Heart left ventricle (tissue), 16 donors: ENCODE measurements at regions not wholly inside any gene's neighbourhood (a gene's known extent, or its start where the extent isn't known, plus 50 kb on each side); places are given as distances from the start of the nearest gene placed in this dataset.

Experiments used
- ATAC-seq, 4 donors: fragments of 200-7000 bp; cut with Tn5 transposase; one replicate each; pipeline ENCODE4 v1.9.1; 2020 to 2022; ENCODE audit warnings: moderate library complexity in 4 of 4, mild to moderate bottlenecking in 3 of 4, moderate number of reproducible peaks in 1 of 4
- DNase-seq, 5 donors: peaks; one replicate each; pipeline ENCODE4 v3.0.0-alpha.2; 2020
- H3K27ac ChIP-seq, 12 donors: fragments of 200-600 bp; sonication (generic) in 4 of 12; one replicate each; pipeline versions ENCODE4 v1.5.0 to v1.8.0; 2016 to 2022; ENCODE audit warnings: mild to moderate bottlenecking in 2 of 12
- H3K27me3 ChIP-seq, 9 donors: fragments of 200-600 bp; sonication (generic) in 2 of 9; one replicate each; pipeline versions ENCODE4 v1.5.1 to v1.8.0; 2016 to 2022; ENCODE audit warnings: mild to moderate bottlenecking in 3 of 9
- H3K36me3 ChIP-seq, 9 donors: fragments of 200-600 bp; sonication (generic) in 2 of 9; one replicate each; pipeline versions ENCODE4 v1.5.0 to v1.8.0; 2018 to 2022; ENCODE audit warnings: mild to moderate bottlenecking in 2 of 9
- H3K4me1 ChIP-seq, 12 donors: fragments of 200-600 bp; sonication (generic) in 4 of 12; one replicate each; pipeline versions ENCODE4 v1.5.0 to v1.8.0; 2016 to 2022; ENCODE audit warnings: mild to moderate bottlenecking in 3 of 12
- H3K4me3 ChIP-seq, 12 donors: fragments of 200-600 bp; sonication (generic) in 4 of 12; one replicate each; pipeline versions ENCODE4 v1.5.0 to v1.8.0; 2017 to 2022; ENCODE audit warnings: mild to moderate bottlenecking in 9 of 12, moderate library complexity in 4 of 12
- H3K9me3 ChIP-seq, 12 donors: fragments of 200-600 bp; sonication (generic) in 4 of 12; one replicate each; pipeline versions ENCODE4 v1.5.0 to v1.8.0; 2016 to 2022; ENCODE audit warnings: mild to moderate bottlenecking in 1 of 12
- CTCF ChIP-seq, 12 donors: fragments of 200-600 bp; sonication (generic) in 4 of 12; IDR thresholded peaks; one replicate each; pipeline versions ENCODE4 v1.5.0 to v1.8.0; 2018 to 2022; ENCODE audit warnings: antibody characterized with exemption in 12 of 12, mild to moderate bottlenecking in 5 of 12
- POLR2A ChIP-seq, 2 donors: fragments of 450-650 bp; IDR thresholded peaks; one replicate each; pipeline ENCODE4 v1.6.1; 2017; ENCODE audit warnings: antibody characterized with exemption in 2 of 2, mild to moderate bottlenecking in 2 of 2, moderate library complexity in 2 of 2
- WGBS, 4 donors: extraction: QIAGEN DNeasy Blood & Tissue Kit in 2 of 4; methylation state at CpG; one replicate each; pipeline versions ENCODE4 v1.1.5 to v1.1.7; 2013 to 2018; 5-methylcytosine and 5-hydroxymethylcytosine counted together
- intact Hi-C, 10 donors: fragments of 100-400 bp; cut with DNase I; formaldehyde crosslinking; loops; one replicate each; pipeline versions ENCODE4 v1.11.1 to v1.14.2; 2022
- donor health status: ischemic (EF 13 %, LVEDD 7.1; RV severe dilation, severe dysfunction).
- donor health status: healthy with polysubstance abuse.
- donor health status: DM: no; HTN: yes; CAD: no.
- donor health status: DM: no; HTN: no; CAD: no.
- donor health status: ischemic (EF 25% LVEDD 6.9; RV normal size, moderate dysfunction).
- donor health status: ischemic (EF 25% LVEDD 5.7; RV mildly dilated, moderate dysfunction).
- donor health status: healthy.
- donor health status: DM: yes; HTN: yes; CAD: no.
- donor health status: ischemic (EF 35%, LVEDD 5.7; RV mildly dilated, moderate dysfunction).
- donor health status: nonischemic (EF 11% LVEDD 7.7; RV severe dilation, severe dysfunction).
- donor health status: DM: yes; HTN: yes; CAD: no.
- donor health status: PGD.
- donor health status: ischemic (EF 29% LVEDD 5.4; RV normal size, mild dysfunction).
- donor health status: nonischemic (EF 23%, LVEDD 6.1; RV moderate dilation, normal function).

DNA sequence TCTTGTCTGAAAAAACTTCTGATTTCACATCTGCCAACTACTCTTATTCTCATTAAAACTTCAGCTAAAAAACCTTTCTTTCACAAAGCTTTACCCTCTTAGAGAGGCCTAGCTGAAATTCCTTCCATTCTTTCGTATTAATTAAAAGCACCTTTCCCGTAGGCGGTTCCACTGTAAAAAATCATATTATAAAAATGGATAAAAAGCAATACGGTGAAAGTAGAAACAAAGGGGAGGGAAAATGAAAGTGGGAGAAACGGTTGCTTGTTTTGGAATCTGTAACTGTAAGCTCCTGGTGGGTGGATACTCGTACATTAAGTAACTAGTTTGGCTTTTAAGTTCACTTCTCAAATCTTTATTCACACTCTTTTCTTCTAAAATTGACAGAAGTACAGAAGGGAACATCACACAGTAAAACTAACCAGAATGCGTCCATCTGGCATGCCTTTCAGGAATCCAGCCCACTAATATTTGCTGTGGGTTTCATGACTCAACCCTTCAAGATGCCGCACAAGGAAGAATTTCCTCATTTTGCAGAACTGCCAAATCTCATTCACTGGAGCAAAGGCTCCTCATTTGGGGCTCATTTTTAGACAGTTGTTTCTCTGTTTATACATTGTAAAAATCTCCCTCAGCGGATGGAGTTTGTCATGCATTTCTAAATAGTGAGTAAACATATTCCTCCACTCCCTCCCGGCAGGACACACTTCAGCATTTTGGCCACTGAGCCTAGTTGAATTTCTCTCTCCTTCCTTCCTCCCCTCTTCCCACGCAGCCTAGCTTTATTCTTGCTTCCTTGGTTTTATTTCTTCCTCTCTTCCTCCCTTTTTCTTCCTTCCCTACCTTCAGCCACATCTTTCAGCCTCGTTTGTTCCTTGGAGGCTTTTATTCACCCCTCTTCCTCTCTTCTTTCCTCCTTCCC is 419.5 kb upstream of the NAALADL2 start:
- H3K4me3 ChIP-seq, result peak overlapping the region; percentile 65 to 84 (median 74)
- peak in 2 of 4 donors; percentile 12 to 34 for ATAC-seq
- 40 to 53% (median 44%) methylated on average over 12 of the region's 12 CpGs for WGBS, 4 donors
- intact Hi-C loops, result loop anchor here in 3 of 10 donors (5.0 to 10.0 kb wide), 3 partner anchors 178 to 1042 kb away; partner anchors contain the start of gene NLGN1 (in 1 of the 3)
- TF ChIP-seq POLR2A (IDR thresholded peaks at IDR 0.05) (no peak), CTCF (IDR thresholded peaks at IDR 0.05) (no peak)
- H3K4me1 ChIP-seq, result peaks cover 0 to 26% (median 9%) of the 10 kb centered on the region in 12 donors
- no peaks in the 10 kb centered on the region for H3K27me3 ChIP-seq
- H3K27ac ChIP-seq, result peak overlapping the region; percentile 88 to 98 (median 96)
- H3K36me3 ChIP-seq, result no peaks in the 10 kb centered on the region
- peak in 3 of 5 donors; percentile 20 to 31 (median 24) for DNase-seq
- H3K9me3 ChIP-seq, result no peaks in the 10 kb centered on the region

- WGBS, 4 donors, result 1 to 3% (median 2%) methylated on average over 8 of the region's 8 CpGs
- intact Hi-C loops, result loop anchor here in 2 of 10 donors (5.0 to 10.0 kb wide), 3 partner anchors 177 to 1043 kb away; partner anchors contain the start of gene NLGN1 (in 1 of the 2)
- no peaks in the 10 kb centered on the region for H3K9me3 ChIP-seq
- DNase-seq (peak in 1 of 5 donors; percentile 21), ATAC-seq (no peak)
- peaks cover 0 to 29% (median 9%) of the 10 kb centered on the region in 12 donors for H3K4me1 ChIP-seq
- no peaks in the 10 kb centered on the region for H3K27me3 ChIP-seq
- peak overlapping the region; percentile 88 to 98 (median 96) for H3K27ac ChIP-seq
- peak overlapping the region; percentile 65 to 84 (median 74) for H3K4me3 ChIP-seq
- no peak for TF ChIP-seq POLR2A (IDR thresholded peaks at IDR 0.05)
- TF ChIP-seq CTCF (IDR thresholded peaks at IDR 0.05), result no peak
- no peaks in the 10 kb centered on the region for H3K36me3 ChIP-seq
These were observed 418.9 kb upstream of the NAALADL2 start for GRCh38 chr3:174440253-174440701.

DNA sequence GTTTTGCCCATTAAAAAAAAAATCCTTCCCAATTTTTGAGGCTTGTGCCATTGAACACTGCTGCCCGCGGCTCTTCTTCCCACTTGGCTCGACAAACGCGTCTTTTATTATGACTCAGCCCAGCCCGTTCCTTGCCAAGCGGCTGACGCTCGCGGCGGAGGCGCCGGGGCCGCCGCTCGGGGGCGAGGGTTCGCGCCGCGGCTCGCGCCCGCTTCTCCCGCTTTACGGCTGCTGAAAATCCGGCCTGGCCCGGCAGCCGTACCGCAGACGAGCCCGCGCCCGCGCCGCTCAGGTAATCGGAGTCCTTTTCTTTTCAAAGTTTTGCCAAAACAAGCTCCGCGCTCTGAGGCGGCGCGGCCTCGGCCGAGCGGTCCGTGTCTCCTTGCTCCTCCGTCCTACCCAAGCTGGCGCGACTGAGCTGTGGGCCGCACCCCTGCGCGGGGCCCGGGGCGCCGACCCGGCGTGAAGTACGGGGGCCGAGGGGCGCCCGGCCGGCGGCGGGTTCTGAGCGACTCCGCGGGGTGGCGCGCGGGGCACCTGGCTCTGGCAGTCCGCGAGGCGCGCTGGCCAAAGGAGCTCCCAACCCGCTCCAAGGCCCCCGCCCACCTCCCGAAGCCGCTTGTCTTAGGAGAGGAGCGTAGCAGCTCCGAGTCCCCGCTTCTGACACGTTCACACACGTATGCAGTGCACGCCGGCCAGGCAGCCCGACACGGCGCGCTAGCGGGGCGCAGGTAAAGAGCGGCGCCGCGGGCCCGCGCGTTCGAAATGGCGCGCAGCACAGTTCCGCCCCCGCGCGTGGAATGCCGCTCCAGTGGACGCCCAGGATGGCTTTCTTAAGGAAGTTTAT is 418.2 kb upstream of the NAALADL2 start:
- Histone ChIP-seq H3K4me3 (peak overlapping the region; percentile 65 to 84 (median 74)), H3K9me3 (no peaks in the 10 kb centered on the region), H3K4me1 (peaks cover 0 to 29% (median 9%) of the 10 kb centered on the region in 12 donors), H3K27ac (peak overlapping the region; percentile 88 to 98 (median 96)), H3K27me3 (no peaks in the 10 kb centered on the region), H3K36me3 (no peaks in the 10 kb centered on the region)
- DNase-seq (peak; percentile 85 to 90 (median 89)), ATAC-seq (peak; percentile 68 to 93 (median 84))
- intact Hi-C loops, result loop anchor here in 2 of 10 donors (5.0 to 10.0 kb wide), 3 partner anchors 176 to 1044 kb away; partner anchors contain the start of gene NLGN1 (in 1 of the 2)
- TF ChIP-seq CTCF (IDR thresholded peaks at IDR 0.05), result peak in 2 of 12 donors; percentile 25 to 30
- TF ChIP-seq POLR2A (IDR thresholded peaks at IDR 0.05), result no peak
- 0 to 1% (median 0%) methylated on average over 68 to 107 of the region's 107 CpGs for WGBS, 4 donors
